SH-SY5Y (cell line): ENCODE measurements at regions not wholly inside any gene's neighbourhood (a gene's known extent, or its start where the extent isn't known, plus 50 kb on each side); places are given as distances from the start of the nearest gene placed in this dataset.

Experiments
- GATA2 ChIP-seq: IDR thresholded peaks from 2 replicates; pipeline ENCODE4 v1.6.1; 2011; ENCODE audit warnings: mild to moderate bottlenecking, low read depth, low read length
- GATA3 ChIP-seq: IDR thresholded peaks from 2 replicates; pipeline ENCODE4 v1.6.1; 2011; ENCODE audit warnings: low read depth, mild to moderate bottlenecking, low read length, moderate library complexity

GRCh38 chr2:7774481-7774880, 857.3 kb downstream of the RNF144A start:
- TF ChIP-seq GATA2, result no peak
- TF ChIP-seq GATA3, result no peak
